GM19467 (cell line): ENCODE measurements at regions not wholly inside any gene's neighbourhood (a gene's known extent, or its start where the extent isn't known, plus 50 kb on each side); places are given as distances from the start of the nearest gene placed in this dataset.
"Not testable (repeated sequence)": the region's sequence is repeated elsewhere in the genome, so short reads cannot be mapped to it uniquely, and the experiment has no call there.

ENCODE experiments used
- ATAC-seq: cut with Tn5 transposase; IDR thresholded peaks from one replicate; pipeline ENCODE4 v1.9.1; 2021; ENCODE audit warnings: mild to moderate bottlenecking, moderate library complexity; ENCODE audit not compliant: unreplicated experiment

DNA sequence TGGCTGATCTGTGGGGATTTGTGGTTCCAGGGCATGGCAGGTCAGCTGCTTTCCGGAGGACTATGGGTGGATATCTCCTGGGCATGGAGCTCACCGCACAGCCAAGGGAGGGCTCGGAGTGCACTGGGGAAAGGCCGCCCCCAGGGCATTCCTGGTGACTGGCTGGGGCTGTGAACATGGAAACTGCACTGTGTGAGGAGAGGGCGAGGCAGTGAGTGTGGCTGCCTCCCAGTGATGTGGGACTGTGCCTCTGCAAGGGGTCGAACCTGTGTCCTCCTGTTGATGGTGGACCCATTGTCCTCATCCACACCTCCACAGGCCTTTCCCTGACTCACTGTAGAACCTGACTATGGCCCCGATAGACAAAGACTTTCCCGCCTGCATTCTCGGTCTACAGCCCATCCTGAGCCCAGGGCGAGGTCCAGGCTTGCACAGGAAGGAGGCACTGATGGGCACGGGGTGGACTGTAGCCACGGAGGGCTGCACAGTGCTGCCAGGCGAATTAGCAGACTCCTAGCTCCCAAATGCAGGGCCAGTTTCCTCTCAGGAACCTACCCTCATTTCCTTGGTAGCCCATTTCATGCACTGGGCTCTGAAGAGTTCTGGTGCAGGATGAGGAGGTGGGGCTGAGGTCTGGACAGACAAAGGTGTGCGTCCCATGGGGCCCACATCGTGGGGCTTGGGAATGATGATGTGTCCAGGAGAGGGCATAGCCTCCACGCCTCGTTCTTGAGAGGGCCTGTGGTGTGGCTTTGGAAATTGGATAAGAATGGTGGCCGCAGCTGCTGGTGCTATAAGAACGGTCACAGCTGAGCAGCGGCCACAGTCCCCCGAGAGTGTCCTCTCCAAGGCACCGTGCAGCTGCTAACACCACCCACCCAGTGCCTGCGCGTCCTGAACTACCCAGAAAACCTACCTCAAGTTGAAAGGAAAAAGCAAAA lies 415.1 kb downstream of the TMEM121 start:
- no peak for ATAC-seq

DNA sequence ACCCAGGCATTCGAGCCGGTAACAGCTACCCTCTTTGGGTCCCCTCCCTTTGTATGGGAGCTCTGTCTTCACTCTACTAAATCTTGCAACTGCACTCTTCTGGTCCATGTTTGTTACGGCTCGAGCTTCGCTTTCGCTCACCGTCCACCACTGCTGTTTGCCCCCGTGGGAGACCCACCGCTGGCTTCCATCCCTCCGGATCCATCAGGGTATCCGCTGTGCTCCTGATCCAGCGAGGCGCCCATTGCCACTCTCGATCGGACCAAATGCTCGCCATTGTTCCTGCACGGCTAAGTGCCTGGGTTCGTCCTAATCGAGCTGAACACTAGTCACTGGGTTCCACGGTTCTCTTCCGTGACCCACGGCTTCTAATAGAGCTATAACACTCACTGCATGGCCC lies 416.3 kb downstream of the TMEM121 start:
- ATAC-seq = not testable (repeated sequence)

DNA sequence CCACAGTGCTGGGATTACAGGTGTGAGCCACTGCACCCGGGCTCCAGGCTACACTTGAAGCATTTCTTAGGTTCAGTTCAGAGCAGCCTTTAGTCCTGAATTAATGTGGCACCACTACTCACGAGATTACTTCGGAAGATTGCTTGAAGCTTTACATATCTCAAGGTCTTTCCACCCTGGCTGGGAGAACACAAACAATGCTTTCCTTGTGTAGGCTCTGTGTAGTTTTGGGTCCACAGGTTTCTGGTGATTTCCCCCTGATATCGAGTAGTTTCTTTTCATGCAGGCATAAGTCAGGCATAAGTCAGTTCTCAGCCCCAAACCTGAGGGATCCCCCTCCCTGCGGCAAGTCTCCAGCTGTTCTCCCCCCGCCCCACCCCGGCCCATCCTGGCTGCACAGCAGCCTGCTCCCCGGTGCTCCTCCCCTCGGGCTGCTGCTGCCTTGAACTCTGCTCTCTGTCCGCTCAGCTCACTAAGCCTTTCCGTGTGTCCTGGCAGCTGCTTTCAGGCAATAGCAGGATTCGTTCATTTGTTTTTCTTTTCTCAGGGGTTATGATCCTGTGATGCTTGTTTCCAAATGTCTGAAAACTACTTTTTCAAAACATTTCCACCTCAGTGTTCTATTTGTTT lies 417.7 kb downstream of the TMEM121 start:
- no peak for ATAC-seq

DNA sequence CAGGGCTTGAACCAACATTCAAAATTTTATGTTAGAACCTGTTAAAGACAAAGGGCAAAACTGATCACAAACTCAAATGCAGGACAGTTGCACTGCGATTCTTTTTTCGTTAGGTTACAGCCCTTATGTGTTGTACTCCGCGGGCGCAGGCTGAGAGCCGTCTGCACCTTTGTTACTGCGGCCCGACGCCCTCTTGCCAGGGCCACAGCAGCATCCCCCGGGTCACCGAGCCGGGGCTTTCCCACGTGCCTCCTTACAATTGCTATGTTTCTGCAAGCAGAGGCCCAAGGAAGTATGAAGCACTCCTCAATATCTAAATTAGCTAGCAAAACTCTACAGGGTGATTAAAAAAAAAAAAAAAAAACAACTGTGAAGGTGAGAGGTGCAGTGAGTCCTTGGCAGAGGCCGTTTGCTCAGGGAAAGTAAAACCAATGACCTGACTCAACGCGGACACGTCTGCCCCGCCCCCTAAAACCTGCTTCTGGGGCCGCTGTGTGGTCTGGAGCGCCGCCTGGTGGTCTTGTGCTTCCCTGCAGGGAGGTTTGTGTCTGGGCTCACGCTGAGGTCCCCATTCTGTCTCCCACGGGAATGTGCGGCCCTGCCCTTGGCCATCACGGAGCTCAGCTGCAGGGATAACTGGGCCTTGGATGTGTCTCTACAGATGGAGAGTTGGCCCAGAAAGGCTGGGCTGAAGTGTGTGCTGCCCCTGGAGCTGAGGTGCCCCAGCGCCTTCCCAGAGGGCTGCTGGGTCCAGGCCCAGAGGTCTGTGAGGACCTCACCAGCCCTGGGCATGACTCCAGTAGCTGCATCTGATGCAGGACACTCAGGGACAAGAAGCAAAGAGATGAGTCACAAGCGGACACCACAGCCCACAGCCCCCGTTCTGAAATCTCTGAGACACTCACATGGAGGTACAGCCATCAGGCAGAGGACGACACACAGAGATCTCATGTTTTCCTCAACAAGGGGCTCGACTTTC lies 418.5 kb downstream of the TMEM121 start:
- no peak for ATAC-seq

DNA sequence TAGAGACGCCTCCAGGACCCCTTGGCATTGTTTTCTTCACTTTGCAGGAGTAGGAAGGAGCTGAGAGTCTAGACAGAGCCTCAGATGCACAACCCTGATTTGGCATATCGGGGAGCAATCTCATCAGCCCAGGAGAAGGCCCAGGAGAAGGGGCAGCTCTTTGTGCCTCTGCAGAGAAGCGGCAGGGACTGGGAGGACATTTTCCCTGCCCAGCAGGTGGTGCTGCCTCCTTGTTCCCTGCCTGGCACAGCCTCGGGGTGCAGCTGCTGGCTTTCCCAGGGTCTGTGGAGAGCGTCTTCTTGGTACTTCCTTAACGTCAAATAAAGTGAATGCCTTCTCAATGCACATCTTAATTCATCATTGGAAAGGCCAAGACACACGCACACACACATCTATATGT lies 419.5 kb downstream of the TMEM121 start:
- ATAC-seq = no peak

DNA sequence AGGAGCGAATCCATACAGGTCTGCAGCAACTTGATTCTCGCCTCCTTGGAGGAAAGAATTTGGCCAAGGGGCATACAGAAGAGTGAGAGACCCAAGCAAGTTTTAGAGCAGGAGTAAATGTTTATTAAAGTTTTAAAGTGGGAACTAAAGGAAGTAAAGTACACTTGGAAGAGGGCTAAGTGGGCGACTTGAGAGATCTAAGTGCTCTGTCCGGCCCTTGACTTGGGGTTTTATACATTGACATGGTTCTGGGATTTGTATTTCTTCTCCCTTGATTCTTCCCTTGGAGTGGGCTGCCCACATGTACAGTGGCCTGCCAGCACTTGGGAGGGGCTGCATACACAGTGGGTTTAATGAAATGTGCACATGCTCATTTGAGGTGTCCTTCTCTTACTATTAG lies 421.2 kb downstream of the TMEM121 start:
- ATAC-seq = no peak

DNA sequence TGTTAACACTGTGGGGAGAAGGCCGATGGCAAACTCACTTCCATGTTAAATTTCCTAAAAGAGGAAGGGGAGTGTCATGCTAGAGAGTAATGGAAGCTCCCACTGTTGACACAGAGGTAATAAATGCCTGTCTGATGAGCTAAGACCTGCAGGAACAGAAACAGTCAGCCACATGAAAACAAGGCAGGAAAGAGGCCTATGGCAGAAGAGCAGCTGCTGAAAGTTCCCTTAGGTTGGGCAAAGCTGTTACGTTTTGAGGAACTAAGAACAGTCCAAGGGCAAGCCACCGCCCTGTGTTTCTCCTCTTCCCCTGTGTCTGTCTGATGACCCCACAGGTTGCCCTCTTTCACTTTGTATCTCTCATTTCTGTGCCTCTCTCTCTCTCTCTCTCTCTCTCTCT lies 422.6 kb downstream of the TMEM121 start:
- not testable (repeated sequence) for ATAC-seq

DNA sequence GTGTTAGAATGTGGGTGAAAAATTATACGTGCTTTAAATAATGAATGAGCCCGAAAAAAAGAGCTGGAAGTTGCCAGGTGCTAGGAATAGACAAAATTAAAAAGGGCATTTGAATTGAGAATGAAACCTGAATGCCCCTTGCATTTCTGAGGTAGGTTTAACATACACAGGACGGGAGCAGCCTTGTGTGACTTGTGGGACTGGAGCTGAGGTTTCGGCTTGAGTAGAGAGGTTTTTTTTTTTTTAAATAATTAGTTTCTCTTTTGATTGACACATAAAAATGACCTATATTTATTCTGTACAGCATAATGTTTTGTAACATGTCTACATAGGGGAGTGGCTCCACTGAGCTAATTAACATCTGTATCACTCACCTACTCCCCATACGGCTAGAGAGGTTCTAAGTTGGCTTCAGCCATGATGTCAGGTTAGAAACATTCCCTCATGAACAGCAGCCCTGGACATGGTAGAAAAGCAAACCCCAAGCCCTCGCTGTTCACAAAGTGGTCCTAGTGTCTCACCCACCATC lies 424.0 kb downstream of the TMEM121 start:
- not testable (repeated sequence) for ATAC-seq

DNA sequence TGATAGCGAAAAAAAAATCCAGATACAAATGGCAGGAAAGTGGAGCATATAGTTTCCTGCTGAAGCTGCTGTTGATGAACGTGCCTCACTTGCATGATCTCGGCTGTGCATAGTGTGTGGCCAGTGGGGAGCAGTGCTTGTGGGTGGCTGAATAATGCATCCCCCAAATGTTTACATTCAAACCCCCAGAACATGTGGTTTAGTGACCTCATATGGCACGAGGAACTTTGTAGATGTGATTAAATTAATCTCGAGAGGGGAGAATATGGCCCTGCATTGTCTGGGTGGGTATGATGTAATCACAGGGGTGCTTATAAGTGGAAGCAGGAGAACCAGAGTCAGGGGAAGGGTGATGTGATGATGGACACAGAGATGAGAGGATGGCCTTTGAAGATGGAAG lies 425.0 kb downstream of the TMEM121 start:
- ATAC-seq = no peak

DNA sequence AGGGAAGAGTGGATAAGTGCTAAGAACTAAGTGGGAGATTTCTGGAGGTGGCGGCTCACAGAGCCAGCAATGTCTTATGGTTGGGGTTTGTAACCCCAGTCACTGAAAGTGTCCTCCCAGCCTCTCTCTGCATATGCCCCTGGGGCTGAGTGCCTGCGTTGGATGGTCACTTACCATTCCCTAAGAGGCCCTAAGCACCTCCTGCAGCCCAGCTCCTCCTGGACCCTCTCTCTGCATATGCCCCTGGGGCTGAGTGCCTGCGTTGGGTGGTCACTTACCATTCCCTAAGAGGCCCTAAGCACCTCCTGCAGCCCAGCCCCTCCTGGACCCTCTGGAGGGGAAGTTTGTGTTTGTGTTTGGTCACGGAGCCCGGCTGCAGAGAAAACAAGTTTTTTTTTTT lies 425.8 kb downstream of the TMEM121 start:
- no peak for ATAC-seq

DNA sequence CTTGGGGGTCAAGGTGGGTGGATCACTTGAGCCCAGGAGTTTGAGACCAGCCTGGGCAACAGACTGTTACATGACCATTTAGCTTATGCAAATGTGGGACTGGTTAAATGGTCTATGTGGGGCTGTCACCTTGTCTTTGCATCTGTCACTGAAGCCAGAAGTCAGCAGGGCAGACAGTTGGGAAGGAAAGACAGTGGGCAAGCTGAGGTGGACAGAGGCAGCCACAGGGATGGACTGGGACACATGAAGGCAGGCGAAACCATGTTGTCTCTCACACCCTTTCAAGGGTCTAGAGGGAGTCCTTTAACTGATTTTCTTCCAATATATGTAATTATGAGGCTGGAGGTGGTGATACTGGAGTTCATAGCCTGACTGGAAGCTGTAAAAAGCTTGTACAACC lies 426.4 kb downstream of the TMEM121 start:
- no peak for ATAC-seq

DNA sequence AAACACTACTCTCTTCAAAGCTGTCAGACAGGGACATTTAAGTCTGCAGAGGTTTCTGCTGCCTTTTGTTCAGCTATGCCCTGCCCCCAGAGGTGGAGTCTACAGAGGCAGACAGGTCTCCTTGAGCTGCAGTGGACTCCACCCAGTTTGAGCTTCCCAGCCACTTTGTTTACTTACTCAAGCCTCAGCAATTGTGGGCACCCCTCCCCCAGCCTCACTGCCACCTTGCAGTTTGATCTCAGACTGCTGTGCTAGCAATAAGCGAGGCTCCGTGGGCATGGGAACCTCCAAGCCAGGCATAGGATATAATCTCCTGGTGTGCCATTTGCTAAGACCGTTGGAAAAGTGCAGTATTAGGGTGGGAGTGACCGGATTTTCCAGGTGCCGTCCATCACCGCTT lies 435.2 kb downstream of the TMEM121 start:
- not testable (repeated sequence) for ATAC-seq

DNA sequence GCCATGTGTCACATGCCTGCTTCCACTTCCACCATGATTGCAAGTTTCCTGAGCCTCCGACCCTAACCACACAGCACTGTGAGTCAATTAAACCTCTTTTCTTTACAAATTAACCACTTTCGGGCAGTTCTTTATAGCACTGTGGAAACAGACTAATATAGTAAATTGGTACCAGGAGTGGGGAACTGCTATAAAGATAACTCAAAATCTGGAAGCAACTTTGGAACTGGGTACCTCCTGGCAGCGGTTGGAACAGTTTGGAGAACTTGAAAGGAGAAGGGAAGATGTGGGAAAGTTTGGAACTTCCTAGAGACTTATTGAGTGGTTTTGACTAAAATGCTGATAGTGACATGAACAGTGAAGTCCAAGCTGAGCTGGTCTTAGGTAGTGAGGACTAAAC lies 436.1 kb downstream of the TMEM121 start:
- no peak for ATAC-seq

DNA sequence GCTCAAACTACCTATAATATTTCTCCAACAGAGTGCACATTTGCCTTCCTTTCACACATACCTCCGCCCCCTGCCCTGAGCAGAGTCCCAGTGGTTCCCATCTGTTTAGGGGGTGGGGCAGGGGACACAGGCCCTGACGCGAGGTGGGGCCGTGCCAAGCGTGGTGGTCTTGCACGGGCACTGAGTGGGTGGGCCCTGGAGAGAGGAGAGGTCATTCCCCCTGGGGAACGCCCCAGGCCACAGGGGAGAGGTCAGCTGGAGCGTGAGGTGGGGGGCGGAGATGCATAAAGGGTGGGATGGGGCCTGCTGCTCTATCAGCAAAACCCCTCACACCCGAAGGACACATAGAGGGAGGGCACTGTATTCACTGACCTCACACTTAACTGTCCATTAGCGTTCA lies 441.9 kb downstream of the TMEM121 start:
- no peak for ATAC-seq

DNA sequence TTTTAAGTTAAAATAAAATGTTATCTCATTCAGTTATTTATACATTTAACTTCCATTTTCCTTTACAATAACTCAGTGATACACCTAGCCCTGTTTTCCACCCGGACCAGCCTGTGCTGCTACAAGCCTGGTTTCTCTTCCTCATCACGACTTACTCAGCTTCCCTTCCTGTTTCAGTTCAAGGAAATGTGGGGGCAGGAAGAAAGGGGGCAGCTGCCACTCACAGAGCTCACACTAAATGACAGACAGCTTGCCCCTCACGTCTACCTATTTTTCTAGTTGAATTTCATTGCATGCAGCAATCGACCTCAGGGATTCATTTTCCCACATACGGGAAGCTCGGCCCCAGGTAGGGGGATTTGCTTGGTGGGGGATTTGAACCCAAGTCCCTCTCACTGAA lies 442.6 kb downstream of the TMEM121 start:
- ATAC-seq = not testable (repeated sequence)

DNA sequence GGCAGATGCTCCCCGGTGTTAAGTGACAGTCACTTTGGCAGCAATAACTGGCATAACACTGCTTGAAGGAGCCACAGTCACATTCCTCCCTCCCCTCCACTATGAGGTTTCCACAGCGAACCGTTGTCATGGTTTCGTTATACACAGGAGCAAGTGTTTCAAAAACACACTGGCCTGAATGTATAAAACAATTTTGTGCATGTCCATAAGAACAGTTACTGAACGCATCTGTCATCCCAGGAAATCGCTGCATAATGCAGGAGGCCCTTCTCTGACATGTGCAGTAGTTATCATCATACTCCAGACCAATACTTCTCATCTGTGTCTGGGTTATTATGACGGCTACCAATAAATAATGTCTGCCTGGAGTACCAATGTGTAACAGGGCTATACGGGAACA lies 444.4 kb downstream of the TMEM121 start:
- ATAC-seq = not testable (repeated sequence)

DNA sequence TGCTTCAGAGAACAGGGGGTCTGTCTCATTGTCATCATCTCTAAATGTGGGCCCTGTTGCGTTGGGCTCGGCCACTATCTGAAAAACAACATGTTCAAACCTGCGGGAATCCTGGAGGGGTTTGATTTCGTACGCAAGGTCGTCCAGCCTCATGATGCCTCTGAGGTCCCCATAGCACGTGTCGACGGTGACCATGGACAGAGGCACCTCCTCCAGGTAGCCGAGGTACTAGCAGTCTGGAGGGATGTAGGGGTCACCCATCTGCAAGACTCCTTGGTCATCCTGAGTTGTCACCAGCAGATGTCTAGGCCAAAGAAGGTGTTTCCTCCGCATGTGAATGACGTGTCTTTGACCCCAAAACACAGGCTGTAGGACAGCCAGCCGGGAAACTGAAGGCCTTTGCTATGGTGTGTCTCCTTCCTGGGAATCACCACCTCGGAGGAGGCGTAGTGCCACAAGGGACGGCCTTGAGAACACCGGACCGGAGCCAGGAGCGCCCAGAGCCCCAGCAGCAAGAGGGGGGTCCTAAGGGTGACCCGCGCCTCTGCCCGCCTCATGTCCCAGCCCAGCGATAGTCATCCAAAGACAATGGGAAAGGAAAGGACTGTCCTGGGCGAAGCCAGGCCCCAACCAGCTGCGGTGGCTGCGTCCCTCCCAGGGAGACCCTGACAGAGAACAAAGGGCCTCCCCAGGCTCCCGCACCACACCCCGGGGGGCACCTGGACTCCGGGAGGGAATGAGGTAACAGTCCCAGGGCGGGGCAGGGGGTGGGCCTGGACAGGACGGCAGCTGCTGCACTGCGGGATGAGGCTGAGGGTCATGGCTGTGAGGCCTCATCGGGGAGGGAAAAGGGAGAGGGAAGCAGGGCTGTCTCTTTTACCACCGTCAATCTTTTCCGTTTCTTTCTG lies 445.5 kb downstream of the TMEM121 start:
- no peak for ATAC-seq

DNA sequence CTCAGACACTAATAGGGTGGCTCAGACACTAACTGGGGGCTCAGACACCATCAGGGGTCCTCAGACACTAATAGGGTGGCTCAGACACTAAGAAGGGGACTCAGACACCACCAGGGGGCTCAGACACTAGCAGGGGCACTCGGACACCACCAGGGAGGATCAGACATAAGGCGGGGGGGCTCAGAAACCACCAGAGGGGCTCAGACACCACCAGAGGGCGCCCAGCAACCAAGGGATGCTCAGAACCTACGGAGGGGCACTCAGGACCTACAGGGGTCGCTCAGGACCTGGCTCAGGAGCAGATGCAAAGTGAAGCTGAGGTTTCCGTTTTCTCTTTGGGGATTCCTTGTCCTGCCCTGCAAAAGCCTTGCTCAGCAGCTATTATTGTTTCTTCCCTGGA lies 448.5 kb downstream of the TMEM121 start:
- no peak for ATAC-seq

DNA sequence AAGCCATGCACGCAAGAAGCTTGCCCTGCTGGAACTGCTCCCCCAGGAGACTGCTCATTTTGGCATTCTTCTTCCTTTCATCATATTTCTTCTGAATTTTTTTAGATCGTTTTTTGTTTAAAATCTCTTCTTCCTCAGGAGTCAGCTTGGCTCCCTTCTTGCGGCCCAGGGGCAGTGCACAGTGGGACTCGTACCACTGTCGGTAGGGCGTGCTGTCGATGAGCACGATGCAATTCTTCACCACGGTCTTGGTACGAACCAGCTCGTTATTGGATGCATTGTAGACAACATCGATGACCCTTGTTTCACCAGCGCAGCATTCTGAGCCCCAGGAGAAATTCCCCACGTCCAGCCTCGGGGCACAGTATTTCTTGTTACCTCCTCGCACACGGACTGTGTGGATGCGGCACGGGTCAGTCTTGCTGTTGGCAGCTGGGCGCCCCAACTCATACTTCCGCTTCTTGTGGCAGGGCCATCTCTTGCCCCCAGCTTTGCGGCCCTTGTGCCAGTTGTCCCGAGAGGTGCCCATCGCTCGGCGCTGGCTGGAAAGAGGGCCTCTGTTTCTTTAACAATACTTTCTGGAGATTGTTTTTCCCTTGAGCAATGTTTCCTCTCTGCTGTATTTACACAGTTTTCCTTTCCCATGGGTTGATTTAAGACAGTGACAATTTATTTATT lies 452.4 kb downstream of the TMEM121 start:
- ATAC-seq = no peak
